Vagina (tissue), 2 donors: ENCODE measurements at regions not wholly inside any gene's neighbourhood (a gene's known extent, or its start where the extent isn't known, plus 50 kb on each side); places are given as distances from the start of the nearest gene placed in this dataset.

ENCODE experiments used
- POLR2A ChIP-seq, 2 donors: fragments of 450-650 bp; IDR thresholded peaks; one replicate each; pipeline ENCODE4 v1.6.1; 2017; ENCODE audit warnings: antibody characterized with exemption in 2 of 2, mild to moderate bottlenecking in 2 of 2, moderate library complexity in 2 of 2
- POLR2AphosphoS5 ChIP-seq, 2 donors: sonication (generic); formaldehyde crosslinking; IDR thresholded peaks; one replicate each; pipeline ENCODE4 v1.9.0; 2017; ENCODE audit warnings: antibody characterized with exemption in 2 of 2, mild to moderate bottlenecking in 2 of 2, low read depth in 1 of 2; ENCODE audit not compliant: insufficient read depth in 1 of 2
- TF ChIP-seq, protein P1 (sequence below), 3 experiments: fragments of 450-650 bp in 2 of 3; fragments of 200-600 bp in 1 of 3; sonication (generic) in 1 of 3; IDR thresholded peaks; one replicate each; pipeline ENCODE4 v1.5.1; 2017 to 2019; ENCODE audit warnings: antibody characterized with exemption in 3 of 3, mild to moderate bottlenecking in 2 of 3, moderate library complexity in 2 of 3

DNA sequence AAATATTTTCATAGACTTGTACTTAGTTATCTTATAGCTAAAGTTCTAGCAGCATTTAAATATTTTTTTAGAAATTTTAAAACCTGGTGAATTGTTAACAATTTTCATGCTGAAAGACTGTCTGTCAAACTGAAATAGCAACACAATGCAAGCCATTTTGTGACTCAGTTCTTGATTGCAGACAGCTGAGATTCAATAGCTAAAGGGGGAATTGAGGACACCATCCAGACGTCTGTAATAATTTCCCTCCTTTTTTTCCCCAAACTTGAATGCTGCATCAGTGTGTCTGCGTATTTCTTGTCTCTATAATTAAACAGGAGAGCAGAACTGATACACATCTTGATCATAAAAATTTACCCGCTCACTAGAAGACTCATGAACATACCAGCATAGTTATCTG lies 468.3 kb downstream of the GBE1 start:
- TF ChIP-seq POLR2AphosphoS5 (IDR thresholded peaks at IDR 0.05; ENCODE audit: insufficient read depth in 1 of 2, low read depth in 1 of 2) (no peak), POLR2A (IDR thresholded peaks at IDR 0.05) (no peak)
- TF ChIP-seq, protein P1, sequence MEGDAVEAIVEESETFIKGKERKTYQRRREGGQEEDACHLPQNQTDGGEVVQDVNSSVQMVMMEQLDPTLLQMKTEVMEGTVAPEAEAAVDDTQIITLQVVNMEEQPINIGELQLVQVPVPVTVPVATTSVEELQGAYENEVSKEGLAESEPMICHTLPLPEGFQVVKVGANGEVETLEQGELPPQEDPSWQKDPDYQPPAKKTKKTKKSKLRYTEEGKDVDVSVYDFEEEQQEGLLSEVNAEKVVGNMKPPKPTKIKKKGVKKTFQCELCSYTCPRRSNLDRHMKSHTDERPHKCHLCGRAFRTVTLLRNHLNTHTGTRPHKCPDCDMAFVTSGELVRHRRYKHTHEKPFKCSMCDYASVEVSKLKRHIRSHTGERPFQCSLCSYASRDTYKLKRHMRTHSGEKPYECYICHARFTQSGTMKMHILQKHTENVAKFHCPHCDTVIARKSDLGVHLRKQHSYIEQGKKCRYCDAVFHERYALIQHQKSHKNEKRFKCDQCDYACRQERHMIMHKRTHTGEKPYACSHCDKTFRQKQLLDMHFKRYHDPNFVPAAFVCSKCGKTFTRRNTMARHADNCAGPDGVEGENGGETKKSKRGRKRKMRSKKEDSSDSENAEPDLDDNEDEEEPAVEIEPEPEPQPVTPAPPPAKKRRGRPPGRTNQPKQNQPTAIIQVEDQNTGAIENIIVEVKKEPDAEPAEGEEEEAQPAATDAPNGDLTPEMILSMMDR (IDR thresholded peaks at IDR 0.05), result no peak
